Keratinocyte (primary cell): ENCODE measurements at regions not wholly inside any gene's neighbourhood (a gene's known extent, or its start where the extent isn't known, plus 50 kb on each side); places are given as distances from the start of the nearest gene placed in this dataset.

Experiments used
- DNase-seq: peaks from one replicate; pipeline ENCODE4 v3.0.0-alpha.2; 2011; ENCODE audit warnings: low read depth, missing footprints, low spot score
- FAIRE-seq: peaks from 2 replicates; lab custom pipeline; 2011; peaks lifted over from hg19 to GRCh38; lab: Jason Lieb, UNC
- H2AFZ ChIP-seq: 2 replicates; pipeline ENCODE4 v1.6.0; 2012; ENCODE audit warnings: low read length, control low read depth, inconsistent platforms; ENCODE audit not compliant: control insufficient read depth
- H3K27ac ChIP-seq: 2 replicates; pipeline ENCODE4 v1.5.1; 2011; ENCODE audit warnings: low read length; ENCODE audit not compliant: control insufficient read depth, insufficient read depth
- H3K27me3 ChIP-seq: 3 replicates; pipeline ENCODE4 v1.6.0; 2011; ENCODE audit warnings: low read length; ENCODE audit not compliant: control insufficient read depth, insufficient read depth; ENCODE audit errors: extremely low read depth
- H3K36me3 ChIP-seq, 2 experiments: 2 replicates in 1 of 2; 3 replicates in 1 of 2; pipeline ENCODE4 v1.5.1; 2011; ENCODE audit warnings: low read length in 2 of 2, mild to moderate bottlenecking in 1 of 2; ENCODE audit not compliant: control insufficient read depth in 2 of 2, insufficient read depth in 2 of 2; ENCODE audit errors: extremely low read depth in 1 of 2
- H3K4me1 ChIP-seq: 3 replicates; pipeline ENCODE4 v1.5.1; 2011; ENCODE audit warnings: low read length; ENCODE audit not compliant: control insufficient read depth, insufficient read depth; ENCODE audit errors: extremely low read depth
- H3K4me2 ChIP-seq: 3 replicates; pipeline ENCODE4 v1.6.0; 2011; ENCODE audit warnings: low read depth, low read length; ENCODE audit not compliant: control insufficient read depth, insufficient read depth; ENCODE audit errors: extremely low read depth
- H3K4me3 ChIP-seq, 3 experiments: fragments of 200-600 bp in 1 of 3; sonication (generic) in 1 of 3; 2 replicates in 2 of 3; 3 replicates in 1 of 3; pipeline ENCODE4 v1.5.1; 2011 to 2016; ENCODE audit warnings: low read length in 3 of 3, mild to moderate bottlenecking in 3 of 3, control low read depth in 2 of 3, inconsistent platforms in 1 of 3, low read depth in 1 of 3, mixed read lengths in 1 of 3, mixed run types in 1 of 3, moderate library complexity in 1 of 3; ENCODE audit not compliant: control insufficient read depth in 2 of 3, insufficient read depth in 2 of 3; ENCODE audit errors: extremely low read depth in 1 of 3
- H3K79me2 ChIP-seq: 2 replicates; pipeline ENCODE4 v1.6.0; 2012; ENCODE audit warnings: low read length; ENCODE audit not compliant: control insufficient read depth, insufficient read depth
- H3K9ac ChIP-seq: 3 replicates; pipeline ENCODE4 v1.6.0; 2011; ENCODE audit warnings: low read length; ENCODE audit not compliant: control insufficient read depth, insufficient read depth; ENCODE audit errors: extremely low read depth
- H3K9me1 ChIP-seq: 3 replicates; pipeline ENCODE4 v1.6.0; 2011; ENCODE audit warnings: low read length; ENCODE audit not compliant: control insufficient read depth, insufficient read depth; ENCODE audit errors: extremely low read depth
- H3K9me3 ChIP-seq: 2 replicates; pipeline ENCODE4 v1.5.1; 2012; ENCODE audit warnings: low read depth, low read length; ENCODE audit not compliant: control insufficient read depth
- H4K20me1 ChIP-seq: 3 replicates; pipeline ENCODE4 v1.6.0; 2011; ENCODE audit warnings: low read length; ENCODE audit not compliant: control insufficient read depth, insufficient read depth; ENCODE audit errors: extremely low read depth
- EZH2 ChIP-seq: IDR thresholded peaks from one replicate; pipeline ENCODE4 v1.6.1; 2012; ENCODE audit warnings: inconsistent platforms, mild to moderate bottlenecking, low read length, moderate library complexity
- dilution Hi-C: fragments of 300-500 bp; cut with MboI; formaldehyde crosslinking; loops from one replicate; pipeline ENCODE4 v1.7.0; 2020; ENCODE audit warnings: low sequenced_read_pairs; ENCODE audit not compliant: extremely low pct_ligation_motif_present
- TF ChIP-seq, protein P1 (sequence below), 3 experiments: IDR thresholded peaks in 1 of 3; conservative IDR thresholded peaks in 1 of 3; optimal IDR thresholded peaks in 1 of 3; 2 replicates in 2 of 3; 3 replicates in 1 of 3; pipeline versions ENCODE3 to v1.5.1; 2011; ENCODE audit warnings: low read length in 3 of 3, mild to moderate bottlenecking in 3 of 3, moderate library complexity in 2 of 3, control low read depth in 1 of 3, inconsistent platforms in 1 of 3; ENCODE audit not compliant: insufficient read depth in 2 of 3; ENCODE audit errors: extremely low read depth in 1 of 3

DNA sequence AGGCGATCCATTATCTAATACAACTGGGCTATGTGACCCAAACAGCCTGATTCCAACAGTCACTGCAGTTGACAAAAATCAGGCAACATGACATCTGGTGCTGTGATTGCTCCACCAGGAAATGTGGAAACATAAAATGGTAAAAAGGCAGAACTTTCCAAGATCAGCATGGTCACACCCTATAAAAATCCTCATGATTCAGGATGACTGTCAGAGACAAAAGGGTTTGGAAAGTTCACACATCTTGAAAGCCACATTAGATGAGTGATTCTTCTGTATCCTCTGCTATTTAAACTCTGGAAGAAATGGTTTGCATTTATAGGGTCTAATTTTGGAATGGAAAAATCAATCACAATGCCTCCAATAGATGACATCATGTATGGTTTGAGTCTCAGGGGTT lies 662.6 kb upstream of the IGFBP3 start:
- Histone ChIP-seq H3K27me3 (no peaks in the 10 kb centered on the region), H3K4me3 (no peak overlapping the region), H3K4me2 (no peak overlapping the region), H3K79me2 (no peaks in the 10 kb centered on the region), H3K36me3 (no peaks in the 10 kb centered on the region), H3K9ac (no peak overlapping the region), H3K9me3 (no peaks in the 10 kb centered on the region), H2AFZ (no peak overlapping the region), H3K27ac (no peak overlapping the region), H4K20me1 (no peaks in the 10 kb centered on the region), H3K9me1 (no peaks in the 10 kb centered on the region), H3K4me1 (peaks cover 8% of the 10 kb centered on the region)
- TF ChIP-seq, protein P1, sequence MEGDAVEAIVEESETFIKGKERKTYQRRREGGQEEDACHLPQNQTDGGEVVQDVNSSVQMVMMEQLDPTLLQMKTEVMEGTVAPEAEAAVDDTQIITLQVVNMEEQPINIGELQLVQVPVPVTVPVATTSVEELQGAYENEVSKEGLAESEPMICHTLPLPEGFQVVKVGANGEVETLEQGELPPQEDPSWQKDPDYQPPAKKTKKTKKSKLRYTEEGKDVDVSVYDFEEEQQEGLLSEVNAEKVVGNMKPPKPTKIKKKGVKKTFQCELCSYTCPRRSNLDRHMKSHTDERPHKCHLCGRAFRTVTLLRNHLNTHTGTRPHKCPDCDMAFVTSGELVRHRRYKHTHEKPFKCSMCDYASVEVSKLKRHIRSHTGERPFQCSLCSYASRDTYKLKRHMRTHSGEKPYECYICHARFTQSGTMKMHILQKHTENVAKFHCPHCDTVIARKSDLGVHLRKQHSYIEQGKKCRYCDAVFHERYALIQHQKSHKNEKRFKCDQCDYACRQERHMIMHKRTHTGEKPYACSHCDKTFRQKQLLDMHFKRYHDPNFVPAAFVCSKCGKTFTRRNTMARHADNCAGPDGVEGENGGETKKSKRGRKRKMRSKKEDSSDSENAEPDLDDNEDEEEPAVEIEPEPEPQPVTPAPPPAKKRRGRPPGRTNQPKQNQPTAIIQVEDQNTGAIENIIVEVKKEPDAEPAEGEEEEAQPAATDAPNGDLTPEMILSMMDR (optimal IDR thresholded peaks at IDR 0.05 in 1 of 3, IDR thresholded peaks at IDR 0.05 in 1 of 3, conservative IDR thresholded peaks at IDR 0.05 in 1 of 3; ENCODE audit: extremely low read depth in 1 of 3, insufficient read depth in 2 of 3, low read length in 3 of 3), result no peak
- no peak for TF ChIP-seq EZH2
- dilution Hi-C loops, result no loop called here
- DNase-seq (no peak), FAIRE-seq (peak; percentile 69)

DNA sequence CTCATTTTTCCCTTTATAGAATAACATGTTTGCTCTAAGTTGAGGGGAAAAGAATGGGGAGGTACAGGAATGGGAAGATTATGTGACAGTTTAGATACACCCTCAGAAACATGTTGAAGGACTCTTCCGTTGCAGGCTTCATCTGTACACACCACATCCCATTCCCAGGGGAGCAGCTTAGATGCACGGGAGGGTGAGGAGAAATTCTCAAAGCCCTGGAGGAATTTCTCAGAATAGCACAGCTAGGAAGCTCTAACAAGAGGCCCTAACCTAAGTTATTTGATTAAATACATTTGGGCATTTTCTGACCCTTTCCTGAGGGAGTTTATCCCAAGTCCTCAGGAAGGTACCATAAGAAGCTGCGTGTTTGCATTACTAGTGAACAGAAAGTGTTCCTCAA lies 660.2 kb upstream of the IGFBP3 start:
- Histone ChIP-seq H3K4me1 (peaks cover 8% of the 10 kb centered on the region), H3K4me3 (no peak overlapping the region), H3K4me2 (no peak overlapping the region), H3K27ac (no peak overlapping the region), H3K27me3 (no peaks in the 10 kb centered on the region), H3K79me2 (no peaks in the 10 kb centered on the region), H3K36me3 (no peaks in the 10 kb centered on the region), H3K9me3 (no peaks in the 10 kb centered on the region), H3K9me1 (no peaks in the 10 kb centered on the region), H4K20me1 (no peaks in the 10 kb centered on the region), H2AFZ (no peak overlapping the region), H3K9ac (no peak overlapping the region)
- DNase-seq (no peak), FAIRE-seq (no peak)
- TF ChIP-seq, protein P1 (optimal IDR thresholded peaks at IDR 0.05 in 1 of 3, IDR thresholded peaks at IDR 0.05 in 1 of 3, conservative IDR thresholded peaks at IDR 0.05 in 1 of 3; ENCODE audit: extremely low read depth in 1 of 3, insufficient read depth in 2 of 3, low read length in 3 of 3), result no peak
- TF ChIP-seq EZH2, result no peak
- dilution Hi-C loops, result no loop called here
